IMR-90 (cell line): ENCODE measurements at regions not wholly inside any gene's neighbourhood (a gene's known extent, or its start where the extent isn't known, plus 50 kb on each side); places are given as distances from the start of the nearest gene placed in this dataset.

Source experiments
- ATAC-seq: fragments of 200-7000 bp; cut with Tn5 transposase; 2 replicates; pipeline ENCODE4 v1.9.1; 2020; ENCODE audit warnings: low read depth, mild to moderate bottlenecking, moderate library complexity
- BruUV-seq: library from RNA; stranded (reverse); fragments of 400-500 nt; replicated peaks from 2 replicates; lab custom pipeline; 2021; lab: Mats Ljungman, UMichigan
- CTCF ChIA-PET: fragments of 300-600 bp; formaldehyde crosslinking; extraction: SDS; loops from one replicate; lab custom pipeline; 2021; ENCODE audit warnings: antibody characterized with exemption; lab: Yijun Ruan, JAX
- POLR2A ChIA-PET: fragments of 300-600 bp; sonication (Branson Sonifier 250); formaldehyde crosslinking; loops from one replicate; lab custom pipeline; 2022; ENCODE audit warnings: antibody characterized with exemption; ENCODE audit not compliant: unreplicated experiment; lab: Charles Lee
- DNase-seq: peaks from one replicate; pipeline ENCODE4 v3.0.0; 2013
- H2AFZ ChIP-seq: replicated peaks from 2 replicates; pipeline ENCODE3; 2013; ENCODE audit warnings: low read length, mild to moderate bottlenecking; ENCODE audit not compliant: poor library complexity
- H2AK5ac ChIP-seq: 2 replicates; pipeline ENCODE4 v1.6.1; 2013; ENCODE audit warnings: low read depth, low read length, inconsistent platforms
- H2AK9ac ChIP-seq: replicated peaks from 2 replicates; pipeline ENCODE3; 2013; ENCODE audit warnings: mild to moderate bottlenecking, low read depth, low read length, moderate library complexity; ENCODE audit not compliant: poor library complexity
- H2BK120ac ChIP-seq: 2 replicates; pipeline ENCODE4 v1.6.1; 2013; ENCODE audit warnings: low read depth, low read length, inconsistent platforms
- H2BK15ac ChIP-seq: 3 replicates; pipeline ENCODE4 v1.6.1; 2013; ENCODE audit warnings: low read depth, low read length, inconsistent platforms
- H2BK20ac ChIP-seq: 2 replicates; pipeline ENCODE4 v1.6.1; 2013; ENCODE audit warnings: low read depth, mild to moderate bottlenecking, inconsistent platforms, low read length, moderate library complexity
- H2BK5ac ChIP-seq: 2 replicates; pipeline ENCODE4 v1.6.1; 2013; ENCODE audit warnings: mild to moderate bottlenecking, low read depth, low read length, inconsistent platforms; ENCODE audit not compliant: poor library complexity, severe bottlenecking
- H3K14ac ChIP-seq: replicated peaks from 2 replicates; pipeline ENCODE4 v1.6.1; 2013; ENCODE audit warnings: low read depth, low read length, inconsistent platforms
- H3K18ac ChIP-seq: 2 replicates; pipeline ENCODE4 v1.6.1; 2013; ENCODE audit warnings: low read depth, low read length, control low read depth
- H3K23ac ChIP-seq: 2 replicates; pipeline ENCODE4 v1.6.1; 2013; ENCODE audit warnings: low read depth, low read length, inconsistent platforms
- H3K27ac ChIP-seq: 2 replicates; pipeline ENCODE4 v1.5.1; 2013; ENCODE audit warnings: mild to moderate bottlenecking, control low read depth, low read length; ENCODE audit not compliant: insufficient read depth
- H3K27me3 ChIP-seq: 2 replicates; pipeline ENCODE4 v1.6.1; 2013; ENCODE audit warnings: low read length; ENCODE audit not compliant: control insufficient read depth, insufficient read depth
- H3K36me3 ChIP-seq: 2 replicates; pipeline ENCODE4 v1.6.1; 2013; ENCODE audit warnings: low read length, mixed read lengths; ENCODE audit not compliant: control insufficient read depth, insufficient read depth
- H3K4ac ChIP-seq: 2 replicates; pipeline ENCODE4 v1.6.1; 2013; ENCODE audit warnings: low read depth, low read length, inconsistent platforms
- H3K4me1 ChIP-seq: 2 replicates; pipeline ENCODE4 v1.6.1; 2013; ENCODE audit warnings: low read length, mixed read lengths; ENCODE audit not compliant: control insufficient read depth, insufficient read depth
- H3K4me2 ChIP-seq: 2 replicates; pipeline ENCODE4 v1.6.1; 2013; ENCODE audit warnings: low read depth, mild to moderate bottlenecking, control low read depth, low read length, moderate library complexity
- H3K4me3 ChIP-seq: 2 replicates; pipeline ENCODE4 v1.5.1; 2013; ENCODE audit warnings: low read depth, mild to moderate bottlenecking, control low read depth, low read length, moderate library complexity; ENCODE audit not compliant: insufficient read depth
- H3K56ac ChIP-seq: 2 replicates; pipeline ENCODE4 v1.6.1; 2013; ENCODE audit warnings: low read length, inconsistent platforms; ENCODE audit not compliant: insufficient read depth; ENCODE audit errors: extremely low read depth
- H3K79me1 ChIP-seq, 2 experiments: 2 replicates each; pipeline ENCODE4 v1.6.1; 2013; ENCODE audit warnings: low read length in 2 of 2, inconsistent platforms in 1 of 2, low read depth in 1 of 2
- H3K9ac ChIP-seq: 2 replicates; pipeline ENCODE4 v1.6.1; 2013; ENCODE audit warnings: low read depth, low read length, control low read depth
- H3K9me1 ChIP-seq: 2 replicates; pipeline ENCODE4 v1.6.1; 2013; ENCODE audit warnings: low read length, inconsistent platforms; ENCODE audit not compliant: insufficient read depth
- H3K9me3 ChIP-seq: 2 replicates; pipeline ENCODE4 v1.6.1; 2013; ENCODE audit warnings: low read length; ENCODE audit not compliant: control insufficient read depth, insufficient read depth
- H4K20me1 ChIP-seq: 2 replicates; pipeline ENCODE4 v1.6.1; 2013; ENCODE audit warnings: low read length, inconsistent platforms; ENCODE audit not compliant: insufficient read depth
- H4K5ac ChIP-seq: 2 replicates; pipeline ENCODE4 v1.6.1; 2013; ENCODE audit warnings: mild to moderate bottlenecking, low read depth, low read length, control low read depth
- H4K8ac ChIP-seq, 2 experiments: 2 replicates each; pipeline ENCODE4 v1.6.1; 2013; ENCODE audit warnings: low read depth in 2 of 2, low read length in 2 of 2, control low read depth in 1 of 2, inconsistent platforms in 1 of 2
- H4K91ac ChIP-seq: 2 replicates; pipeline ENCODE4 v1.6.1; 2013; ENCODE audit warnings: low read depth, low read length, inconsistent platforms; ENCODE audit not compliant: insufficient read depth
- BHLHE40 ChIP-seq: fragments of 150-350 bp; IDR thresholded peaks from 2 replicates; pipeline ENCODE4 v1.6.1; 2016; ENCODE audit warnings: mild to moderate bottlenecking, low read depth, low read length
- CTCF ChIP-seq: conservative IDR thresholded peaks from 2 replicates; pipeline ENCODE4 v1.5.1; 2012; ENCODE audit warnings: mild to moderate bottlenecking, low read depth, low read length, improper control_type of control experiment
- ELK1 ChIP-seq: fragments of 150-350 bp; IDR thresholded peaks from 2 replicates; pipeline ENCODE4 v1.6.1; 2016; ENCODE audit warnings: low read depth, mild to moderate bottlenecking, low read length, moderate library complexity, borderline replicate concordance
- MAFK ChIP-seq: IDR thresholded peaks from 2 replicates; pipeline ENCODE4 v1.6.1; 2012; ENCODE audit warnings: low read depth, low read length, improper control_type of control experiment
- MXI1 ChIP-seq: IDR thresholded peaks from 2 replicates; pipeline ENCODE4 v1.6.1; 2012; ENCODE audit warnings: low read depth, mild to moderate bottlenecking, low read length, moderate library complexity, borderline replicate concordance
- POLR2A ChIP-seq: IDR thresholded peaks from 2 replicates; pipeline ENCODE4 v1.6.1; 2012; ENCODE audit warnings: mild to moderate bottlenecking, low read depth, low read length
- RCOR1 ChIP-seq: IDR thresholded peaks from 2 replicates; pipeline ENCODE4 v1.6.1; 2012; ENCODE audit warnings: mild to moderate bottlenecking, low read length, improper control_type of control experiment; ENCODE audit not compliant: insufficient replicate concordance
- SMC3 ChIP-seq: fragments of 150-350 bp; IDR thresholded peaks from 2 replicates; pipeline ENCODE4 v1.6.1; 2016; ENCODE audit warnings: low read depth, mild to moderate bottlenecking, antibody characterized with exemption, low read length, moderate library complexity
- WGBS, 2 experiments: methylation state at CpG; one replicate each; pipeline versions ENCODE4 v1.1.5 to v1.1.7; 2013; ENCODE audit warnings: missing lambda C conversion rate in 2 of 2; ENCODE audit not compliant: insufficient read length in 1 of 2; ENCODE audit errors: extremely low coverage in 2 of 2; 5-methylcytosine and 5-hydroxymethylcytosine counted together
- dilution Hi-C: fragments of 300-500 bp; cut with HindIII; formaldehyde crosslinking; loops from one replicate; pipeline ENCODE4 v1.14.3; 2018; ENCODE audit warnings: low sequenced_read_pairs; ENCODE audit not compliant: unreplicated experiment
- in situ Hi-C: fragments of 300-500 bp; cut with MboI; formaldehyde crosslinking; loops from 3 replicates; pipeline ENCODE4 v1.14.3; 2019; ENCODE audit warnings: low sequenced_read_pairs, inconsistent platforms, mixed read lengths
- intact Hi-C: fragments of 100-400 bp; cut with micrococcal nuclease; formaldehyde crosslinking; loops from 2 replicates; pipeline ENCODE4 v1.10.0; 2022

- no peak for DNase-seq
- Histone ChIP-seq H2AFZ (no peak overlapping the region), H2BK20ac (no peak overlapping the region), H3K9me3 (peaks cover 9% of the 10 kb centered on the region), H2AK5ac (no peak overlapping the region), H3K14ac (no peak overlapping the region), H3K4me1 (no peaks in the 10 kb centered on the region), H3K9me1 (no peaks in the 10 kb centered on the region), H3K27me3 (no peaks in the 10 kb centered on the region), H3K27ac (no peak overlapping the region), H3K79me1 (no peaks in the 10 kb centered on the region), H2BK120ac (no peak overlapping the region), H3K4ac (no peak overlapping the region), H3K56ac (no peak overlapping the region), H3K4me3 (no peak overlapping the region), H4K91ac (no peak overlapping the region), H3K23ac (no peak overlapping the region), H4K5ac (no peak overlapping the region), H2AK9ac (no peak overlapping the region), H3K4me2 (no peak overlapping the region), H4K8ac (no peak overlapping the region), H4K20me1 (no peaks in the 10 kb centered on the region), H3K9ac (no peak overlapping the region), H3K18ac (no peak overlapping the region), H2BK5ac (no peak overlapping the region), H3K36me3 (no peaks in the 10 kb centered on the region), H2BK15ac (no peak overlapping the region)
- no peak for TF ChIP-seq MAFK
- TF ChIP-seq RCOR1, result no peak
- TF ChIP-seq SMC3, result no peak
- TF ChIP-seq POLR2A, result no peak
- no peak for TF ChIP-seq BHLHE40
- TF ChIP-seq MXI1, result no peak
- no peak for TF ChIP-seq CTCF
- TF ChIP-seq ELK1, result no peak
- no CpG with 5 or more reads among the region's 8 CpGs for WGBS, 2 experiments
- no peak for ATAC-seq
- BruUV-seq, result no TSS peak
- ChIA-PET POLR2A (no interaction called here), CTCF (no interaction called here)
- in situ Hi-C loops (no loop called here), dilution Hi-C loops (no loop called here), intact Hi-C loops (no loop called here)
These were observed 575.8 kb upstream of the B3GAT1 start for GRCh38 chr11:134987822-134988221.
